Stimulated activated CD4-positive, alpha-beta T cell treated with anti-CD3 and anti-CD28 coated beads, Interleukin-4, amount 100 ng/mL, for 24 hours (primary cell): ENCODE measurements at regions not wholly inside any gene's neighbourhood (a gene's known extent, or its start where the extent isn't known, plus 50 kb on each side); places are given as distances from the start of the nearest gene placed in this dataset.
"Not testable (repeated sequence)": the region's sequence is repeated elsewhere in the genome, so short reads cannot be mapped to it uniquely, and the experiment has no call there.

Experiments used
- DNase-seq: peaks from one replicate; pipeline ENCODE4 v3.0.0-alpha.2; 2020

- DNase-seq: no peak
Measured at GRCh38 chr21:43286196-43286595, 117.4 kb downstream of the CRYAA start.

GRCh38 chr21:43284700-43285099, 115.9 kb downstream of the CRYAA start:
- DNase-seq: no peak

DNA sequence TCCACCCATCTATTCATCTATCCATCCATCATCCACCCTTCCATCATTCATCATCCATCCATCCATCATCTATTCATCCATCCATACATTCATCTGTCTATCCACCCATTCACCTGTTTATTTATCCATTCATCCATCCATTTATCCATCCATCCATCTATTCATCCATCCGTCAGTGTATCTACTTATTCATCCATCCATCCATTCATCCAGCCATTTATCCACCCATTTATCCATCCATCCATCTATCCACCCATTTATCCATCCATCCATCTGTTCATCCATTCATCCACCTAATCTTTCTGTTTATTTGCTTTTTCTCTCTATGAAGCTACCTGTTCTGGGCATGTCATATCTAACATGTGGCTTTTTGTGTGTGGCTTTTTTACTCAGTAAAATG, 115.4 kb downstream of the CRYAA start:
- DNase-seq: no peak

- DNase-seq: not testable (repeated sequence)
Measured at GRCh38 chr21:43283925-43284221, 115.1 kb downstream of the CRYAA start.

DNA sequence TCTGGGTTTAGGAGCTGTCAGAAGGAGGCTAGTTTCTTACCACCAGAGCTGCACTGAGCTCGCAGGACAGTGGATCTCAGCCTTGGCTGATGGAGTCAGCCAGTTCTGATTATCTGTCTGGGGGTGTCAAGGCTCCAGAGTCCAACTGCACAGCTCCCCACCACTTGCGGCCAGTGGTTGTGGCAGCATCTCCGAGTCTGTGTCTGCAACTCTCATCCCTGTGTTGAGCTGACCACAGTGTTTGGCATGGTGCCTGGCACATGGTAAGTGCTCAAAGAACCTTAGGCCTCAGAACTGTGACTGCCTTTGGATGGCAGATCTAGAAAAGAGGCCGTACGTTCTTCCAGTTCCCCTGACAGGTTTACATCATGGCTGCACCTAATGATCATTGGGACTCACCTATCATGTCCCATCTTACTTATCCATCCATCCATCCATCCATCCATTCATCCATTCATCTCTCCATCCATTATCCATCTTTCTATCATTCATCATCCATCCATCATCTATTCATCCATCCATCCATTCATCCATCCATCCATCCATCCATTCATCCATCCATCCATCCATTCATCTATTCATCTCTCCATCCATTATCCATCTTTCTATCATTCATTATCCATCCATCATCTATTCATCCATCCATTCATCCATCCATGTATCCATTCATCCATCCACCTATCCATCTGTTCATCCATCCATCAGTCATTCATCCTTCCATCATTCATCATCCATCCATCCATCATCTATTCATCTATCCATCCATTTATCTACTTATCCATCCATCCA, 114.5 kb downstream of the CRYAA start:
- no peak for DNase-seq

DNA sequence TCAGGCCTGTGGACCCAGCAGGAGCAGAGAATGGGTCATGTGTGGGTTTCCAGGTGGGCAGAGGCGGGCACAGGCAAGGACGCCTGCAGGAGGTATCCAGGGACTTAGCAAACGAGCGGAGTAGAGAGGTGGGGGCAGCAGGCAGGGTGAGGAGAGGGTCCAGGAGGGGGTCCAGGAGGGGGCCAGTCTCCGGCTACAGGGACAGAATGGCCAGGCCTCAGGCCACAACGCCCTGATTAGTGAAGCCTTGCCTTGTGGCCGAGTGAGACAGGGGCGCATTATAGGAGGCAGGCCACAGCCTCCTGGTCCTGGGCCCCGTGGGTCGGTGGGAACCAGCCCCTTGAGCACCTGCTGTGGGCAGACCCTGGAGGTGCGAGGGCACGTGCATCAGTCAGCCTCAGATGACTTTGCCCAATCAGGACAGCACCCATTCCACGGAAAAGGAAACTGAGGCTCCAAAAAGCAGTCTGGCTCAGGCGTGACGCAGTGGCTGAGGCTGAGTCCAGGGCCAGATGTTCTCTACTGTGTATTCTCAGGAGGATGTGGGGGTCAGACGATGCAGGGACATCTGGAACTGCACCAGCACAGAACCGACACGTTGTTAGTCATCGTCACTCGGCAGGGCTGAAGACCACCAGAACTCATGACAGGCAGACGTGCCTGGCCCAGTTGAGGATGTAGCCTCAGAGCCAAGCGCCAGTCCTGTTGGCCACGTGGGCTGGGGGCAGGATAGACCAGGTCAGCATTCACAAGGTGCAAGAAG, 113.7 kb downstream of the CRYAA start:
- DNase-seq: no peak

GRCh38 chr21:43281661-43282357, 113.0 kb downstream of the CRYAA start:
- no peak for DNase-seq

DNA sequence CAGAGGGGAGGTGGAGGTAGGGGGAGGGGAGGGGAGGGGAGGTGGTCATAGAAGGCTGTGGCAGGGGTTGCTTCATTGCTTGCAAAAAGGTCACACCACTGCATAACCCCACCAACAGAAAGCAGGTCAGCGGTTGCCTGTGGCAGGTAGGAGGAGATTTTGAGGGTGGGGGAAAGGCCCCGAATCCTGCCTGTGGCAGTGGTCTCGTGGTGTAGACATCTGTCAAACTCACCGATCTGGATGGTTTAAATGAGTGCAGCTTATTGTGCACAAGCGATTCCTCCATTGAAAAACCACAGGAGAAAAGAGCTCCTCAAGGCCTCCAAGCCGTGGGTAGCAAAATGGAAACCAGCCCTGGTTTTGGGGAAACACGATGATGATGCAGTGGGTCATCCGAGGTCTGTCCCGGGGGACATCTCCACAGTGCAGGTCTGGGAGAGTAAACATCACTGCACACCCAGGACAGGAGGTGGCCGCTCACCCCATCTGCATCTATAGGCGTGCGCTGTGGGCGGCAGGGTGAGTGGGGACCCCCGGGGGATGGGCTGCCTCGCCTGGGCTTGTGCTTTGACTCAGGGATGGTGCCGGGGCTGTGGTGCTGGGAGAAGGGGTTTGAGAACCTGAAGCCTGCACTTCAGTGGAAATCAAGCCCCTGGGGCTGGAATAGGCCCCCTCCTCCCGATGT, 112.3 kb downstream of the CRYAA start:
- no peak for DNase-seq

DNA sequence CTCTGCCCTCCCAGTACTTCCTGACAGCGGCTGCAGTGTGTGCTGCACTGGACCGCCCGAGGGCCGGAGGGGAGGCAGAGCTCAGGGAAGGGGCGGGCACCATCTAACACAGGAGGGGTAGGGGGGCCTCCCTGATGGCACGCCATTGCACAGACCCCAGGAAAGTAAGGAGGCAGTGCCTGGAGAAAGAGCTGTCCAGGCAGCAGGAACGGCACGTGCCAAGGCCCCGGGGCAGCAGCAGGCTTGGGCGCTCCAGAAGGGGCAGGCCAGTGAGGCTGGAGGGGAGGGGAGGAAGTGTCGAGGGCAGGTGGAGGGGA, 110.7 kb downstream of the CRYAA start:
- DNase-seq: no peak

GRCh38 chr21:43278766-43279577, 110.2 kb downstream of the CRYAA start:
- DNase-seq: no peak

- no peak for DNase-seq
Measured at GRCh38 chr21:43278359-43278758, 109.6 kb downstream of the CRYAA start.

DNA sequence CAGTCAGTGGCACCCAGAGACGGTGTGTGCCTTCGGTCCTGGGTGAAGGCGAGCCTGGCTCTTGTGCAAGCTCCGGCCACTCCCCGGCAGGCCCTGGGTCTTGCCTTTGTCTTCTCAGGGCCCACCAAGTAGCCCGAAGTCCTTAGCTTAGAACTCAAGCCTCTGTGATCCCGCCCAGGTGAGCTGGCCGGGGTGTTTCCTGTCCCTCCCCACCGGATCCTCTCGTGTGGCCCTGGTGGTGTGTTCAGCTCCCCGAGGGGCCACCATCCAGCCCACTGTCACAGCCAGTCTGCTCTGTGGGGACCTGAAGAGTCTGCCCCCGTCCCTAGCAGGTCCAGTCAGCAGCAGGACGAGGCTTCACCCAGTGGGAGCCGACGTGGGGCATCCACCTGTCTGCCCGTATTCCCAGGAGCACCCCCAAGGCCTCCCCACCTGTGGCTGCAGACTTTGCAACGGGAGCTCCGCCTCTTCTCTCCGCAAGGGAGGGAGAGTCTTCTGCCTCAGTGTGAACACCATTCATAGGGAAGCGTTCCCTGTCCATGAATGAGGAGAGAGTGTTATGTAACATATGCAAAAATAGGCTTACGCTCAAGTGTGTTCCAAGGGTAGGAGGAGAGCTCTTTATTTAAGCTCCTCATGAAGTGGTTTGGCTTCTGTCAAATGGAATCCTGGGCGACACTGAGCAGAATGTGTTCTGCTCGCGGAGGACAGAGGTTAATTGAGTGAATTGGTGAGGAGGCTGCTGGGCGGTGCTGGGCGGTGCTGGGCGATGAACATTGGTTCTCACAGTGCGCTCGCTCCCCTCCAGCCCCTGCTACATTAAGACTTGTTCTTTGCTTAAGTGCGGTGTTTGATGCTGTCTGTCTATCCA, 108.9 kb downstream of the CRYAA start:
- no peak for DNase-seq

DNA sequence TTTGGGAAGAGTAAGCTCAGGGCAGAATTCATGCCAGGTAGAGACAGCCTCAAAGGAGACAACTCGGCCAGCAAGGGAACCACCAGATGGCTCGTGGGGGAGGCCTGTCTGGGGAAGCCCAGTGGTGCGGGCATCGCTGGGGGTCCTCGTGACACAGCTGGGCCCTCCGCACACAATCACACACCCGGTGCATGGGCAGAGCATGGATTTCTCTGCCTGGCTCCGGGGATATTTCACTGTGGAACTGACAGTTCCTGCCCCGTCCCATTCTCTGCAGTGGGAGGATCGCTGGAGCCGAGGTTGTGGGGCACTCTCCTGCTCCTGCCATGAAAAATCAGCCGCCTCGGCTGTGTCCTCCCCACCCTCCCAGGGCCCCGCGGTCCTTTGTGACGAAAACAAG, 108.0 kb downstream of the CRYAA start:
- DNase-seq: no peak

GRCh38 chr21:43275421-43276211, 106.8 kb downstream of the CRYAA start:
- no peak for DNase-seq

DNA sequence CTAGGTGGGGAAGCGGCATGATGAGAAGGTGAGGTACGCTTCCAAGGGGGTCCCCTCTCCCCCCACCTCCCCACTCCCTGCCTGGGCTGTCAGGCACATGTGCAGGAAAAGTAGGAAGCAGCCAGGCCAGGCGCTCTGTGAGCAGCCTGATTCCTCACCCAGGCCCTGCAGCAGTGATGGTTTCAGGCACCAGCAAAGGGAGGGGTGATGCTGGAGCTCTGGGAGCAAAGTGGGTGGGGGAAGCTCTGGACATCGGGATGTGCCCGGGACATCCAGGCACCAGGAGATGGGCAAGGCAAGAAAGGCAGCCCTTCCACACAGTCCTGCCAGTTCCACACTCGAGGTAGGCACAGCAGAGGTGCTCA, 106.1 kb downstream of the CRYAA start:
- no peak for DNase-seq

DNA sequence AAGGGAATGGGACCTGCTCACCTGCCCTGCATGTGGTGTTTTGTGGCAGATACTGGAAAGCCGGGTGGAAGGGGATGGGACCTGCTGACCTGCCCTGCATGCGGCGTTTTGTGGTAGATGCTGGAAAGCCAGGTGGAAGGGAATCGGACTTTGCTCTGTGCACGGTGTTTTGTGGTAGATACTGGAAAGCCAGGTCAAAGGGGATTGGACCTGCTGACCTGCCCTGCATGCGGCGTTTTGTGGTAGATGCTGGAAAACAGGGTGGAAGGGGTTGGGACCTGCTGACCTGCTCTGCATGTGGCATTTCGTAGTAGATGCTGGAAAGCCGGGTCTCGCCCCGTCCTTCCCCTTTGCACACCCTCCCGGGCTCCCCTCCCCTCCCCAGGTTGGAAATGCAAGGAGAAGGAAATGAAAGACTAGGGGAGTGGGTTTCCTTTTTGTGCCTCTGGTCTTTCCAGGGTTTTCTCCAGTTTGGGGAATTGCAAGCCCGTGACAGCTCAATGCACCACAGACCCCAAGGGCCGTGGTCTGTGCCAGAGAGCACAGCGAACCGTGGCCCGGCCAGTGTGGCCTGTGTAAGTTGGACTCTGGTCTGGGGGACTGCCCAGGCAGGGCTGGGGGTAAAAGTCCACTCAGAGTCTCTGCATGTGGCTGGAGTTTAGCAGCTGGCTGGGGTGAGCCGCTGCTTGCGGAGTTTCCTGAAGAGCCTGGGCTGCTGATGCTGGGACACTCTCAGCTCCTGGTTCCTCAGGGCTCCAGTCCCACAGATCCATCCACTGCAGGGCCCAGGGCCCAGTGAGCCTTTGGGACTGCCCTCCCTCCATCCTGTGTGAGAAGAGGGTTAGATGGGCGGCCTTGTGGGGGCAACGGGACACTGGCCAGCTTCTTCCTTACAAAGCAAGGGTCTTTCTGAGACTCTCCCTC, 105.5 kb downstream of the CRYAA start:
- no peak for DNase-seq

DNA sequence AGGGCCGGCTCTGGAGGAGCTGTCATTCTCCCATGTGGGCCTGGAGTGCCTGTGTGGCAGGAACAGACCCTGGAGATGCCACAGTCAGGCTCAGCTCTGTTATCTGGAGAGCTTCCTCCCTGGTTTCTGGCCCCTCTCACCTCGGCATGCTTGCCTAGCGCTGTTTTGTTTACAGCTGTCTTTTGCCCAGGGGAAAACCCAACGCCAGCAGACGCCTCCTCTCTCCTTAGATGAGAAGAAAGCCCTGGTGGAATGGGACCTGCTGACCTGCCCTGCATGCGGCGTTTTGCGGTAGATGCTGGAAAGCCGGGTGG, 104.9 kb downstream of the CRYAA start:
- no peak for DNase-seq

- no peak for DNase-seq
Measured at GRCh38 chr21:43273016-43273707, 104.4 kb downstream of the CRYAA start.

DNA sequence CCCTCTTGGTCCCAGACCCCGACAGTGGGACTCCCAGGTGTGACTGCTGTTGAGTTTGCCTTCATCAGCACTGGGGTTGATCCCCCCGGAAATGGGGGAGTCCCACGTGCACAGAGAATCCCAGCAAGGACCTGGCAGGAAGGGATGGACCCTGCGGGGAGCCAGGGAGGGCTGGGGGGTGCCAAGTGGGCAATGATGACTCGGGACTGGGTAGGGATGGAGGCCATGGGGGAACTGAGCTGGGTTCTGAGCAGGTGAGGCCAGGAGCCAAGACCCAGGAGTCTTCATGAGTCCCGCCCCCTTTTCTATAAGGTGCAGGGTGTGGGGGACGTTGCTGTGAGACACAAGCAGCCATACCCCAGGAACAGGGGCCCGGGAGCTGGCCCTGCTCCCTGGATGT, 103.8 kb downstream of the CRYAA start:
- no peak for DNase-seq
